SU-DHL-6 (cell line): ENCODE measurements at regions not wholly inside any gene's neighbourhood (a gene's known extent, or its start where the extent isn't known, plus 50 kb on each side); places are given as distances from the start of the nearest gene placed in this dataset.

ENCODE experiments used
- EZH2phosphoT487 ChIP-seq: fragments of 200-600 bp; sonication (generic), shearing (Covaris generic); conservative IDR thresholded peaks from 2 replicates; pipeline ENCODE4 v1.6.1; 2018; ENCODE audit warnings: mild to moderate bottlenecking, antibody characterized with exemption, low read length, moderate library complexity, mixed read lengths
- TF ChIP-seq, protein P1 (sequence below): fragments of 200-600 bp; sonication (generic); IDR thresholded peaks from one replicate; pipeline ENCODE4 v1.5.1; 2017; ENCODE audit warnings: antibody characterized with exemption, mild to moderate bottlenecking, low read length, moderate library complexity; ENCODE audit not compliant: insufficient read depth, poor library complexity, severe bottlenecking

DNA sequence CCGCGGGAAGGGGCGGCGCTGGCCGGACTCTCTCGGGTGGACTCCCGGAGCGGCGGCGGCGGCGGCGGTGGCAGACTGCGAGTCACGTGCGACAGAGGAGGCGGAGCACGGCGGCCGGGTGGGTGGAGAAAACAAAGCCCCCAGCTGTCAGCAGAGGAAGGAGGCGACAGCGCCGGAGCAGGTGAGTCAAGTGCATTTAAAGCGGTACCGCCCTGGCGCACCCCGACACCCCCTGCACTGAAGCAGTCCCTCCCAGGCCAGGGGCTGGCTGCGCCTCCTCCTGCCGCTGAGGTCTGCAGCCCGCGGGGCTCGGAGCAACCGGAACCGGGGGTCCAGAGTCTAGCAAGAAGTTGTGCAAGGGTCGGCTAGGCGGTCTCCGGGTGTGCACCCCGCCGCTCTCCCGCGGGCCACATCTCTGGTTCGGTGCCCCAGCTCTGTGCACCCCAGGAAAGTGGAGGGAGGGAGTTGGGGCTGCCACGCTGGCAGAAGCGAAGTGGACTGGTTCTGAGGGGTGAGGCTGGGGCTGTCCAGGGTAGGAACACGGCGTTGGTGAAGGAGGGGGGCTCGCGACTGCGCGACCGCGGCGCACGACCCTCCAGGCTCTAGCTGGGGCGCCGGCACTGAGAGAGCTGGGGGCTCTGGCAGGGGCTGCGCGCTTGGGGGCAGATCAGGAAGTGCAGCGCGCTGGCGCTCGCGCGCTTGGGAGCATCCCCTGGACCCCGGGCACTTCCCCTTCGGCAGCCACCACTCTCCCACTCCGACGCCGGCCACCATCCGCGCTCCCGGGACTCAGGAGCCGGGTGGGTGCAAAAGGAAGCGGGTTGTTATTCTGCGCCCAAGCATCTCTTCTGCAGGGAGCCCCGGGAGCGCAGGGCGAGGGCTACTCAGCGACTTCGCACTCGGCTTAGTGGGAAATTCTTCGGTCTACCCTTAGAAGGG is 64.0 kb upstream of the MAPRE2 start:
- TF ChIP-seq, protein P1, sequence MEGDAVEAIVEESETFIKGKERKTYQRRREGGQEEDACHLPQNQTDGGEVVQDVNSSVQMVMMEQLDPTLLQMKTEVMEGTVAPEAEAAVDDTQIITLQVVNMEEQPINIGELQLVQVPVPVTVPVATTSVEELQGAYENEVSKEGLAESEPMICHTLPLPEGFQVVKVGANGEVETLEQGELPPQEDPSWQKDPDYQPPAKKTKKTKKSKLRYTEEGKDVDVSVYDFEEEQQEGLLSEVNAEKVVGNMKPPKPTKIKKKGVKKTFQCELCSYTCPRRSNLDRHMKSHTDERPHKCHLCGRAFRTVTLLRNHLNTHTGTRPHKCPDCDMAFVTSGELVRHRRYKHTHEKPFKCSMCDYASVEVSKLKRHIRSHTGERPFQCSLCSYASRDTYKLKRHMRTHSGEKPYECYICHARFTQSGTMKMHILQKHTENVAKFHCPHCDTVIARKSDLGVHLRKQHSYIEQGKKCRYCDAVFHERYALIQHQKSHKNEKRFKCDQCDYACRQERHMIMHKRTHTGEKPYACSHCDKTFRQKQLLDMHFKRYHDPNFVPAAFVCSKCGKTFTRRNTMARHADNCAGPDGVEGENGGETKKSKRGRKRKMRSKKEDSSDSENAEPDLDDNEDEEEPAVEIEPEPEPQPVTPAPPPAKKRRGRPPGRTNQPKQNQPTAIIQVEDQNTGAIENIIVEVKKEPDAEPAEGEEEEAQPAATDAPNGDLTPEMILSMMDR: no peak
- TF ChIP-seq EZH2phosphoT487: no peak
